HG03139 (cell line): ENCODE measurements at regions not wholly inside any gene's neighbourhood (a gene's known extent, or its start where the extent isn't known, plus 50 kb on each side); places are given as distances from the start of the nearest gene placed in this dataset.

Experiments
- ATAC-seq: cut with Tn5 transposase; IDR thresholded peaks from one replicate; pipeline ENCODE4 v1.9.1; 2021; ENCODE audit not compliant: unreplicated experiment

GRCh38 chr6:71119560-71119959 lies 162.7 kb upstream of the B3GAT2 start:
- ATAC-seq: no peak

GRCh38 chr6:71123051-71123450 lies 165.6 kb upstream of the OGFRL1 start:
- no peak for ATAC-seq

- ATAC-seq: no peak
Observed at GRCh38 chr6:71124340-71124739, 164.3 kb upstream of the OGFRL1 start.

- no peak for ATAC-seq
Observed at GRCh38 chr6:71125216-71125615, 163.4 kb upstream of the OGFRL1 start.

- no peak for ATAC-seq
Observed at GRCh38 chr6:71126506-71126905, 162.1 kb upstream of the OGFRL1 start.

GRCh38 chr6:71127374-71127773 lies 161.2 kb upstream of the OGFRL1 start:
- ATAC-seq: no peak

- ATAC-seq: no peak
Observed at GRCh38 chr6:71130277-71130676, 158.3 kb upstream of the OGFRL1 start.

- no peak for ATAC-seq
Observed at GRCh38 chr6:71134929-71135642, 153.5 kb upstream of the OGFRL1 start.

- ATAC-seq: no peak
Observed at GRCh38 chr6:71137973-71138372, 150.6 kb upstream of the OGFRL1 start.

- ATAC-seq: no peak
Observed at GRCh38 chr6:71138376-71138775, 150.2 kb upstream of the OGFRL1 start.

GRCh38 chr6:71139249-71139648 lies 149.4 kb upstream of the OGFRL1 start:
- ATAC-seq: no peak

- ATAC-seq: no peak
Observed at GRCh38 chr6:71153755-71154325, 134.8 kb upstream of the OGFRL1 start.

- no peak for ATAC-seq
Observed at GRCh38 chr6:71157345-71157744, 131.3 kb upstream of the OGFRL1 start.

- no peak for ATAC-seq
Observed at GRCh38 chr6:71164890-71165289, 123.7 kb upstream of the OGFRL1 start.

- no peak for ATAC-seq
Observed at GRCh38 chr6:71168233-71168765, 120.3 kb upstream of the OGFRL1 start.

GRCh38 chr6:71171497-71172070 lies 117.0 kb upstream of the OGFRL1 start:
- no peak for ATAC-seq

GRCh38 chr6:71179249-71179885 lies 109.2 kb upstream of the OGFRL1 start:
- ATAC-seq: no peak

GRCh38 chr6:71181565-71181964 lies 107.0 kb upstream of the OGFRL1 start:
- no peak for ATAC-seq

GRCh38 chr6:71187141-71187540 lies 101.5 kb upstream of the OGFRL1 start:
- ATAC-seq: no peak

- no peak for ATAC-seq
Observed at GRCh38 chr6:71190809-71191208, 97.8 kb upstream of the OGFRL1 start.

GRCh38 chr6:71194724-71195123 lies 93.9 kb upstream of the OGFRL1 start:
- no peak for ATAC-seq

GRCh38 chr6:71197267-71197666 lies 91.3 kb upstream of the OGFRL1 start:
- no peak for ATAC-seq
